ENCODE measurements at regions not wholly inside any gene's neighbourhood (a gene's known extent, or its start where the extent isn't known, plus 50 kb on each side); places are given as distances from the start of the nearest gene placed in this dataset.
"Not testable (repeated sequence)": the region's sequence is repeated elsewhere in the genome, so short reads cannot be mapped to it uniquely, and the experiment has no call there.

- DNase-seq: not testable (repeated sequence)
These were observed 277.8 kb upstream of the ARHGAP42 start for GRCh38 chr11:100409267-100409666.

GRCh38 chr11:100419518-100419917 lies 267.6 kb upstream of the ARHGAP42 start:
- DNase-seq: no peak

GRCh38 chr11:100434821-100435641 lies 252.1 kb upstream of the ARHGAP42 start:
- DNase-seq: no peak

- DNase-seq: no peak
These were observed 248.7 kb upstream of the ARHGAP42 start for GRCh38 chr11:100438376-100438775.

- no peak for DNase-seq
These were observed 246.0 kb upstream of the ARHGAP42 start for GRCh38 chr11:100441086-100441485.

- DNase-seq: no peak
These were observed 245.1 kb upstream of the ARHGAP42 start for GRCh38 chr11:100442017-100442416.

- no peak for DNase-seq
These were observed 241.8 kb upstream of the ARHGAP42 start for GRCh38 chr11:100445231-100445735.

- not testable (repeated sequence) for DNase-seq
These were observed 235.2 kb upstream of the ARHGAP42 start for GRCh38 chr11:100451801-100452460.

GRCh38 chr11:100459811-100460210 lies 227.3 kb upstream of the ARHGAP42 start:
- no peak for DNase-seq

GRCh38 chr11:100460426-100460825 lies 226.7 kb upstream of the ARHGAP42 start:
- no peak for DNase-seq

- DNase-seq: no peak
These were observed 219.1 kb upstream of the ARHGAP42 start for GRCh38 chr11:100467821-100468508.

- DNase-seq: no peak
These were observed 217.3 kb upstream of the ARHGAP42 start for GRCh38 chr11:100469835-100470234.

- DNase-seq: no peak
These were observed 214.2 kb upstream of the ARHGAP42 start for GRCh38 chr11:100472727-100473389.

- no peak for DNase-seq
These were observed 213.7 kb upstream of the ARHGAP42 start for GRCh38 chr11:100473390-100473740.

- no peak for DNase-seq
These were observed 202.1 kb upstream of the ARHGAP42 start for GRCh38 chr11:100484948-100485347.

GRCh38 chr11:100498780-100499179 lies 188.3 kb upstream of the ARHGAP42 start:
- DNase-seq: no peak

GRCh38 chr11:100501450-100501849 lies 185.6 kb upstream of the ARHGAP42 start:
- no peak for DNase-seq

- no peak for DNase-seq
These were observed 174.6 kb upstream of the ARHGAP42 start for GRCh38 chr11:100512475-100512874.

GRCh38 chr11:100515087-100515486 lies 172.0 kb upstream of the ARHGAP42 start:
- DNase-seq: no peak

- no peak for DNase-seq
These were observed 161.9 kb upstream of the ARHGAP42 start for GRCh38 chr11:100525197-100525596.

GRCh38 chr11:100525635-100526034 lies 161.5 kb upstream of the ARHGAP42 start:
- no peak for DNase-seq

GRCh38 chr11:100528872-100529416 lies 158.1 kb upstream of the ARHGAP42 start:
- DNase-seq: no peak

GRCh38 chr11:100531290-100531689 lies 155.8 kb upstream of the ARHGAP42 start:
- not testable (repeated sequence) for DNase-seq
